ENCODE measurements at regions not wholly inside any gene's neighbourhood (a gene's known extent, or its start where the extent isn't known, plus 50 kb on each side); places are given as distances from the start of the nearest gene placed in this dataset.
"Not testable (repeated sequence)": the region's sequence is repeated elsewhere in the genome, so short reads cannot be mapped to it uniquely, and the experiment has no call there.

DNA sequence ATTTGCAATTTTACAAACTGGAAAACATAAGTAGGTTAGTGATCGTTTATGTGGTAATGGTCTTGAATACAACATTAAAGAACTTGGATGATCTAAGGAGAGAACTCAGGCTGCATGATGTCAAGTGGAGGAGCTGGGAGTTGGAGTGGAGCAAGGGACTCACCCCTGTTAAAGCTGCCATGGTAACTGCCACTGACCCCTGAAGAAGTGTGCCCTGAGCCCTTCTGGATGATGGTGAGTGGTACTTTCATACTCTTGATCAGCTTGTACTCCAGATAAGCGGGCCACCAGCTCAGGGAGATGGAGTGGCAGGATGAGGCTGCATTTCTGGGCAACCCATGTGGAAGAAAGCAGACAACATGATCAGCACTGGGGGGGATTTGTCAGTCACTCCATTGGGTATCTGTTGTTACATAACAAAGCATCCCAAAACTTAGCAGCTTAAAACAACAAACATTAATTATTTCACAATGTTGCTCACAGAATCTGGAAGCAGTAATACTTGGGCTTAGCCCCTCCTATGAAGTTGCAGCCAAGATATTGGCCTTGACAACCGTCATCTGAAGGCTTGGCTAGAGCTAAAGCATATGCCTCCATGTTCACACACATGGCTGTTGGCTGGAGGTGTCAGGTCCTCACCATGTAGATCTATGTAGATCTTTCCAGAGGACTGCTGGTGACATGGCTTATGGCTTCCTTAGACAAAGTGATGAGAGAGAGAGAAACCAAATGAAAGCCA lies 213.8 kb downstream of the DUSP10 start:
- in situ Hi-C loops (cut with MboI; ENCODE audit: low sequenced_read_pairs in 4 of 4), result loop anchor here in 2 of 4 donors (25.0 kb wide), 1 partner anchor 634 kb away; no protein-coding TSS in a partner anchor
- no peak for TF ChIP-seq POLR2A (IDR thresholded peaks at IDR 0.05)
- TF ChIP-seq, protein P1, sequence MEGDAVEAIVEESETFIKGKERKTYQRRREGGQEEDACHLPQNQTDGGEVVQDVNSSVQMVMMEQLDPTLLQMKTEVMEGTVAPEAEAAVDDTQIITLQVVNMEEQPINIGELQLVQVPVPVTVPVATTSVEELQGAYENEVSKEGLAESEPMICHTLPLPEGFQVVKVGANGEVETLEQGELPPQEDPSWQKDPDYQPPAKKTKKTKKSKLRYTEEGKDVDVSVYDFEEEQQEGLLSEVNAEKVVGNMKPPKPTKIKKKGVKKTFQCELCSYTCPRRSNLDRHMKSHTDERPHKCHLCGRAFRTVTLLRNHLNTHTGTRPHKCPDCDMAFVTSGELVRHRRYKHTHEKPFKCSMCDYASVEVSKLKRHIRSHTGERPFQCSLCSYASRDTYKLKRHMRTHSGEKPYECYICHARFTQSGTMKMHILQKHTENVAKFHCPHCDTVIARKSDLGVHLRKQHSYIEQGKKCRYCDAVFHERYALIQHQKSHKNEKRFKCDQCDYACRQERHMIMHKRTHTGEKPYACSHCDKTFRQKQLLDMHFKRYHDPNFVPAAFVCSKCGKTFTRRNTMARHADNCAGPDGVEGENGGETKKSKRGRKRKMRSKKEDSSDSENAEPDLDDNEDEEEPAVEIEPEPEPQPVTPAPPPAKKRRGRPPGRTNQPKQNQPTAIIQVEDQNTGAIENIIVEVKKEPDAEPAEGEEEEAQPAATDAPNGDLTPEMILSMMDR (IDR thresholded peaks at IDR 0.05 in 4 of 5, conservative IDR thresholded peaks at IDR 0.05 in 1 of 5), result no peak
- Histone ChIP-seq H3K4me3 (no peak overlapping the region), H3K27ac (no peak overlapping the region), H3K9me3 (no peaks in the 10 kb centered on the region), H3K27me3 (no peaks in the 10 kb centered on the region), H3K36me3 (no peaks in the 10 kb centered on the region), H3K4me1 (no peaks in the 10 kb centered on the region)
- ATAC-seq, result no peak
- DNase-seq, result no peak
- intact Hi-C loops (cut with DNase I; ENCODE audit: low total_unique reads), result no loop called here

DNA sequence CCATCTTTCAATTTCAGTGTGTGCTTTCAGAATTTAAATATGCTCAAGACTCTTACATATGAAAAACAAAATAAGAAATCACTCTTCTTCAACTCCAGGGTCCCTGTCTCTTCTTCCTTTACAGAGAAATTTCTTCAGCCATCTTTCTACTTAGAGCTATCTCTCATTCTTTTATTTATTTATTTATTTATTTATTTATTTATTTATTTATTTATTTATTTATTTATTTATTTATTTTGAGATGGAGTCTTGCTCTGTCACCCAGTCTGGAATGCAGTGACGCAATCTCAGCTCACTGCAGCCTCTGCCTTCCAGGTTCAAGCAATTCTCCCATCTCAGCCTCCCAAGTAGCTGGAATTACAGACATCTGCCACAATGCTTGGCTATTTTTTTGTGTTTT lies 211.7 kb downstream of the DUSP10 start:
- H3K4me3 ChIP-seq; H3K27me3 ChIP-seq; DNase-seq; H3K4me1 ChIP-seq; intact Hi-C loops (cut with DNase I; ENCODE audit: low total_unique reads); H3K36me3 ChIP-seq; ATAC-seq; H3K27ac ChIP-seq; H3K9me3 ChIP-seq: not testable (repeated sequence)
- in situ Hi-C loops (cut with MboI; ENCODE audit: low sequenced_read_pairs in 4 of 4), result loop anchor here in 2 of 4 donors (25.0 kb wide), 1 partner anchor 632 kb away; no protein-coding TSS in a partner anchor

DNA sequence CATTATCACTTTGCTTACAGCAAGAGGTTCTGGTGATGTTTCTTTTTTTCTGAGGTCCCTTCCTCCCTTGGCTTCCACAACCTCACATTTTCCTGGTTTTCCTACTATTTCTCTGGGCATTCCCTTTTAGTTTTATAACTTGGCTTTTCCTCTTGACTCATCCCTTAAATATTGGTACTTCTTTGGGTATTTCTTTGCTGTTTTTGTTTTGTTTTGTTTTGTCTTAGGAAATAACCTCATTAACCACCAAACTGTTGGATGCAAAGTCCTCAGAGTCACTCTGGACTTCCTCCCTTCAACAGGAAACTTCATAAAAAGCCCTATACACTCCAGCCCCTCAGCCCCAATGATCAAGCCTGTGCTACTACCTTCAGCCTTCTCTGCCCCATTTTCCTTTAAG lies 211.1 kb downstream of the DUSP10 start:
- Histone ChIP-seq H3K27ac (no peak overlapping the region), H3K27me3 (peaks cover 0 to 2% (median 0%) of the 10 kb centered on the region in 3 donors), H3K4me1 (no peaks in the 10 kb centered on the region), H3K4me3 (no peak overlapping the region), H3K36me3 (no peaks in the 10 kb centered on the region), H3K9me3 (no peaks in the 10 kb centered on the region)
- in situ Hi-C loops (cut with MboI; ENCODE audit: low sequenced_read_pairs in 4 of 4) (loop anchor here in 2 of 4 donors (25.0 kb wide), 1 partner anchor 632 kb away; no protein-coding TSS in a partner anchor), intact Hi-C loops (cut with DNase I; ENCODE audit: low total_unique reads) (no loop called here)
- TF ChIP-seq, protein P1 (IDR thresholded peaks at IDR 0.05 in 4 of 5, conservative IDR thresholded peaks at IDR 0.05 in 1 of 5), result no peak
- no peak for TF ChIP-seq POLR2A (IDR thresholded peaks at IDR 0.05)
- DNase-seq (no peak), ATAC-seq (no peak)

DNA sequence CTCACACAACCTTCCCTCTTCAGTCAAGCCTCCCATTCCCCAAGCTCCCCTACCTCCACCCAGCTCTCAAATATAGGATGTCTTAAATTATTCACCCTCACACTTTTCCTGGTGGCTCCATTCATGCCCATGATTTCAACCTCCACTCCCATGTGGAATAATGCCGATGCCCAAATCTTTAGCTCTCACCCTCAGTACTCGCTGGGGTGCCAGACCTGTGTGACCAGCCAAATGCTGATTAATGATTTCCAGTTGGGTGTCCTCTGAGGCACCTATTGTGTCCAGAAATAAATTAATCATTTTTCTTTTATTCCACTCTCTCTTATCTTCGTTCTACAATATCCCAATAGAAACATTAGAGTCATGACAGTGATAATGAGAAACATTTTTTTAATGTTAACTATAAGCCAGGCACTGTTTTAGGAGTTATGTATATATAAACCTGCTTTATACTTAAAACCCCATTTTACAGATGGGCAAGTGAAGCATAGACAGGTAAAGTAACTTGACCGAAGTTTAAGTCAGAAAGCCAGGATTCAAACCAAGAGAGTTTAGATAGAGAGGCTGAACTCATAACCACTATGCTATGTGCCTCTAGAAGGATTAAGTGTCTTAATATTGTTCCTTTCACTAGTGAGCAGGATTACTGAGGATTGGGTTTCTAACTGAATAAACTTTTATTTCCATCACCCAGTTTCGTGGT lies 209.7 kb downstream of the DUSP10 start:
- intact Hi-C loops (cut with DNase I; ENCODE audit: low total_unique reads), result no loop called here

More for the DNA sequence above, 209.7 kb downstream of the DUSP10 start:
- in situ Hi-C loops (cut with MboI; ENCODE audit: low sequenced_read_pairs in 4 of 4), result loop anchor here in 2 of 4 donors (25.0 kb wide), 1 partner anchor 630 kb away; no protein-coding TSS in a partner anchor
- no peak for DNase-seq
- Histone ChIP-seq H3K4me3 (no peak overlapping the region), H3K27ac (no peak overlapping the region), H3K27me3 (peaks cover 0 to 2% (median 0%) of the 10 kb centered on the region in 3 donors), H3K9me3 (no peaks in the 10 kb centered on the region), H3K36me3 (no peaks in the 10 kb centered on the region), H3K4me1 (no peaks in the 10 kb centered on the region)
- TF ChIP-seq, protein P1 (IDR thresholded peaks at IDR 0.05 in 4 of 5, conservative IDR thresholded peaks at IDR 0.05 in 1 of 5), result no peak
- TF ChIP-seq POLR2A (IDR thresholded peaks at IDR 0.05), result no peak
- no peak for ATAC-seq
